GM10266 (cell line): ENCODE measurements at regions not wholly inside any gene's neighbourhood (a gene's known extent, or its start where the extent isn't known, plus 50 kb on each side); places are given as distances from the start of the nearest gene placed in this dataset.

ENCODE experiments used
- DNase-seq: peaks from one replicate; pipeline ENCODE4 v3.0.0; 2012; ENCODE audit errors: extremely low spot score
- TF ChIP-seq, protein P1 (sequence below): IDR thresholded peaks from 2 replicates; pipeline ENCODE4 v1.5.1; 2012; ENCODE audit warnings: mild to moderate bottlenecking, low read depth; ENCODE audit not compliant: control insufficient read depth, insufficient read depth; ENCODE audit errors: missing control alignments

DNA sequence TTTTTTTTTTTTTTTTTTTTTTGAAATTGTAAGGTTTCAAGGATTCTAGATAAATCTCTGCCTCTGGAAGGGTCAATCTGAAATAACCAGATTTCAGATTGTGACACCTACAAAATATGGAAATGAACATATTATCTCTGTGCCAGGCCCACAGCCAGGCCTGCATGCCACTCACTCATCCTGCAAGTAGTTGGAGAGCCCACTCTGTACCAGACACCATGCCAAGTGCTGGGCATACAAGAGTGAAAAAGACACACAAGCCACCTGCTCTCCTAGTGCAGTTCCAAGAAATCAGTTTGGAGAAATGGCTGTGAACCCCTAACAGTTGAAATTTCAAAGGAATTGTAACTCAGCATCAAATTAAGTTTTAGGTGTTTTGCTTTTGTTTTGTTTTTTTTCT is 145.9 kb upstream of the NOCT start:
- DNase-seq = no peak
- TF ChIP-seq, protein P1, sequence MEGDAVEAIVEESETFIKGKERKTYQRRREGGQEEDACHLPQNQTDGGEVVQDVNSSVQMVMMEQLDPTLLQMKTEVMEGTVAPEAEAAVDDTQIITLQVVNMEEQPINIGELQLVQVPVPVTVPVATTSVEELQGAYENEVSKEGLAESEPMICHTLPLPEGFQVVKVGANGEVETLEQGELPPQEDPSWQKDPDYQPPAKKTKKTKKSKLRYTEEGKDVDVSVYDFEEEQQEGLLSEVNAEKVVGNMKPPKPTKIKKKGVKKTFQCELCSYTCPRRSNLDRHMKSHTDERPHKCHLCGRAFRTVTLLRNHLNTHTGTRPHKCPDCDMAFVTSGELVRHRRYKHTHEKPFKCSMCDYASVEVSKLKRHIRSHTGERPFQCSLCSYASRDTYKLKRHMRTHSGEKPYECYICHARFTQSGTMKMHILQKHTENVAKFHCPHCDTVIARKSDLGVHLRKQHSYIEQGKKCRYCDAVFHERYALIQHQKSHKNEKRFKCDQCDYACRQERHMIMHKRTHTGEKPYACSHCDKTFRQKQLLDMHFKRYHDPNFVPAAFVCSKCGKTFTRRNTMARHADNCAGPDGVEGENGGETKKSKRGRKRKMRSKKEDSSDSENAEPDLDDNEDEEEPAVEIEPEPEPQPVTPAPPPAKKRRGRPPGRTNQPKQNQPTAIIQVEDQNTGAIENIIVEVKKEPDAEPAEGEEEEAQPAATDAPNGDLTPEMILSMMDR = no peak

DNA sequence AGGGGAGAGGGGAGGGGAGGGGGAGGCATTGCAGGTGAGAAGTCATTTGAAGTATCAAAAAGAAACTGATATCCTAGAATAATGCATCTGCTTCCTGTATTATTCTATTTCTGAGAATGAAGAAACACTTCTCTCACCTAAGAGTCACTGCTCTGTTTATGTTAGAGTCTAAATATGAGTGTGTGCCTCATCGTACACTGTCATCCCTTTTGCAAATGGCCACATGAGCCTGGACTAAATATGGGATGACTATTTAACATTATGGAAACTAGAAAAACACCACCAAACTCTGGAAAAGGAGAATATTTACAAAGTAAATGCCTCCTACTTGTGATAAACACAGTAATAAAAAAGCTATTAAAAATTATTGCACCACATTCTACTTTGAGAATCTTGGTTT is 146.4 kb upstream of the NOCT start:
- DNase-seq = no peak
- TF ChIP-seq, protein P1 = no peak

DNA sequence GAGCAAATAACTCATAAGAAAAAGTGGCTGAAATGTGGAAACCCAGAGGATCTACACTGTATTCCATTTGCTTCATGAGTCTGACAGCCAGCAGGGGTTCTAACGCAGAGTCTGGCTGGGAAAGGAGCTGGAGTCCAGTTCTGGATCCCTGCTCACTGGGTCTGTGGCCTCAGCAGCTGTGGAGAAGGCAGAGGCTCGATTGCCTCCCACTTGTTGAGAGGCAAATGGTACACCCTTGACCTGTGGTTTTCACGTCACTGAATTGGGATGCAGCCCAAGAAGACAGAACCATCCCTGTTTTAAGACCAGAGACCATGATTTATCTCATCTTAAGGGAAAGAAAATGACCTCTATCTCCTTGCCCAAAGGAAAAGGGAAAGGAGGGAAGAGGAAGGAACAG is 147.0 kb upstream of the NOCT start:
- DNase-seq = no peak
- TF ChIP-seq, protein P1 = no peak

DNA sequence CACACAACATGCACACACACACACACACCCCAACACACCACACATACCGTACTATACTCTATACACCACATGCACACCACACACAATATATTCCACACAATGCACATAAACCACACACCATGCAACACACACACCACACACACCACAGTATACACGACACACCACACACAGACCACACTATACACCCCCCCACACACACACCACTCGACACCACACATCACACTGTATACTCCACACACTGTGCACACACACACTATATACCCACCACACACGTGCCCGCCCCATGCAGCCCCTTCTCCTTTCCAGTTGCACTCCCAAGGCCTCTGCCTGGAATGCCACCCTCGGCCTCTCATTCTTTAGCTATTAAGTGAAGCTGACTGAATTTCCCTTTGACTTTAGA is 148.2 kb upstream of the NOCT start:
- no peak for DNase-seq
- TF ChIP-seq, protein P1 = no peak

DNA sequence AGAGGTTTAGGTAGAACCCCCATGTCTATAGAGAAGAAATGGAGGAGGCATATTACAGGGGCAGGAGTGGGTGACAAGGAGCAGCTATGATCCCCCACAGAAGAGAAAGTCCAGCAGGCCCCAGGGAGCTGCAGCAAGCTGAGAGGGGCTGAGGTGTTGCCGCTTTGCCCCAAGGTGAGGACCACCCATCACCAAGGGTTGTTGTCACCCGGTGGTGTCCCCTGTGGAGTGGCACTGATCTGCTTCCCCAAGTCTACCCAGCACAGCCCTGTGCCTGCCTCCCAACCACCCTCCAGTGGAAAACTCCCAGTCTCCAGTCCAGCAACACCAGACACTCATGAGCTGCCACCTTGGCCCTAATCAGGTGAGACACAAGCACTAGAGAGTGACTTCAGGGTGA is 149.3 kb upstream of the NOCT start:
- TF ChIP-seq, protein P1 = no peak
- DNase-seq = no peak

DNA sequence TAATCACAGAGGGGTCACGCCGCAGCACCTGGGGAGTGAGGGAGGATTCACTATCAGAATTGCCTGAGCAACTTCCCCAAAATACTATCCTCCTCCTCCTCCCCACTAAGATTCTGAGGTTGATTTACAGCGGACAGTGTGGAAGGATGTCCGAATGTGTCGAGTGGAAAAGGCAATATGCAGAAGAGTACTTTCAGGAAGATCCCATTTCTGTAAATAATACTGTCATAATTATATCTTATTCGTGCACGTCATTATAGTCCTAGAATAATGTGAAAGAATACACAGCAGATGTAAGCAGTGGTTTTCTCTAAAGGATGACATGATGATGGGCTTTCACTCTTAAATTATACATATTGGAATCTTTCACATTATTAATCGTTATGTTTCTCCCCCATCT is 149.8 kb upstream of the NOCT start:
- DNase-seq = no peak

DNA sequence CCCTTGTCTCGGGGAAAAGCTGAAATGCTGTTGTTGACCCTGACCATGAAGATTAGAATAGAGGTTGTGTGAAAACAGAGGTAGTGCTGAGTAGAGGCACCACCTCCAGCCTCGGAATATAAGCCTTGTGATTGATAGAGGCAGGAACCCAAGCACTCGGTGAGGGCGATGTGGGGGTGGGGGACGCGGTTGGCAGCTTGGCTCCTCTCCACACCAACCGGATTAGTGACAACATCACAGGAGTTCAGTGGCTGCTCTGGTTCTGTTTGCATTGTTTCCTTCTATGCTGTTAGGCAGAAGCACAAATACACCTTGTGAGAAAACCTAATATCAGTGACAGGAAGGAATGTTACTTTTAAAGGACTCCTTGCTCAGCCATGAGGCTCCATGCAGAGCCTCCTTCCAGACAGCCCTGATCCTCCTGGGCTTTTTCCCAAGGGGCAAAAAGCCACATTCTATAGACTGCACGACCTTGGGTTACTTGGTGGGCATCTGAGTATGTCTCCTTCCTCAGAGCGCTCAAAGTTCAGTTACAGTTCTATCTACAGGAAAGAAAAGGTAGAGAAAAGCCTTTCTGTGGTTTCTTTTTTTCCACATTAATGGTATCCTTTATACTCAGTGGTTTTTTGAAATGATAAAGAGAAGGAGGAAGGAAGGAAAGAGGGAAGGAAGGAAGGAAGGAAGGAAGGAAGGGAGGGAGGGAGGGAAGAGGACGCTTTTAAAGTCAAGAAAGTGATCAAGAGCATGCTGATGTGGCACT is 150.4 kb upstream of the NOCT start:
- DNase-seq = no peak
- TF ChIP-seq, protein P1 = no peak

More for the DNA sequence above, 149.8 kb upstream of the NOCT start:
- TF ChIP-seq, protein P1 = no peak
